H9 (cell line): ENCODE measurements at regions not wholly inside any gene's neighbourhood (a gene's known extent, or its start where the extent isn't known, plus 50 kb on each side); places are given as distances from the start of the nearest gene placed in this dataset.

Source experiments
- DNase-seq: peaks from one replicate; pipeline ENCODE4 v3.0.0-alpha.2; 2017
- H2AFZ ChIP-seq: one replicate; pipeline ENCODE4 v1.6.1; 2013; ENCODE audit warnings: mild to moderate bottlenecking, low read length, control low read depth, moderate library complexity
- H2AK5ac ChIP-seq: 2 replicates; pipeline ENCODE4 v1.6.1; 2013; ENCODE audit warnings: low read length, control low read depth, mixed read lengths; ENCODE audit not compliant: insufficient read length
- H2BK120ac ChIP-seq: one replicate; pipeline ENCODE4 v1.6.1; 2013; ENCODE audit warnings: low read depth, mild to moderate bottlenecking, low read length, control low read depth, inconsistent platforms; ENCODE audit not compliant: poor library complexity, severe bottlenecking
- H2BK12ac ChIP-seq: 2 replicates; pipeline ENCODE4 v1.6.1; 2013; ENCODE audit warnings: low read length, control low read depth, mixed read lengths, low read depth; ENCODE audit not compliant: insufficient read length
- H2BK15ac ChIP-seq: 2 replicates; pipeline ENCODE4 v1.6.1; 2013; ENCODE audit warnings: low read depth, low read length, control low read depth
- H2BK20ac ChIP-seq: one replicate; pipeline ENCODE4 v1.6.1; 2013; ENCODE audit warnings: low read depth, mild to moderate bottlenecking, low read length, control low read depth, inconsistent platforms; ENCODE audit not compliant: poor library complexity, severe bottlenecking
- H2BK5ac ChIP-seq: 2 replicates; pipeline ENCODE4 v1.6.1; 2013; ENCODE audit warnings: low read length, control low read depth, mixed read lengths; ENCODE audit not compliant: insufficient read length
- H3K14ac ChIP-seq: 2 replicates; pipeline ENCODE4 v1.6.1; 2013; ENCODE audit warnings: low read length, control low read depth; ENCODE audit not compliant: insufficient read depth
- H3K18ac ChIP-seq: 2 replicates; pipeline ENCODE4 v1.6.1; 2013; ENCODE audit warnings: low read depth, mild to moderate bottlenecking, mixed read lengths, low read length, control low read depth; ENCODE audit not compliant: insufficient read length
- H3K23ac ChIP-seq: 2 replicates; pipeline ENCODE4 v1.6.1; 2013; ENCODE audit warnings: low read length, control low read depth, mixed read lengths, low read depth; ENCODE audit not compliant: insufficient read length
- H3K23me2 ChIP-seq: 2 replicates; pipeline ENCODE4 v1.6.1; 2013; ENCODE audit warnings: low read depth, mild to moderate bottlenecking, mixed read lengths, low read length, control low read depth; ENCODE audit not compliant: insufficient read length, poor library complexity, severe bottlenecking
- H3K27ac ChIP-seq: 2 replicates; pipeline ENCODE4 v1.5.1; 2013; ENCODE audit warnings: low read length, control low read depth, mixed read lengths, low read depth; ENCODE audit not compliant: insufficient read length
- H3K27me3 ChIP-seq: 2 replicates; pipeline ENCODE4 v1.6.1; 2013; ENCODE audit warnings: low read length, control low read depth, inconsistent platforms; ENCODE audit not compliant: insufficient read depth
- H3K4ac ChIP-seq: 2 replicates; pipeline ENCODE4 v1.6.1; 2013; ENCODE audit warnings: low read depth, mild to moderate bottlenecking, control low read depth, inconsistent platforms, low read length, moderate library complexity
- H3K4me1 ChIP-seq: 2 replicates; pipeline ENCODE4 v1.6.1; 2013; ENCODE audit warnings: low read length, control low read depth, inconsistent platforms; ENCODE audit not compliant: insufficient read depth
- H3K4me2 ChIP-seq: 2 replicates; pipeline ENCODE4 v1.6.1; 2013; ENCODE audit warnings: low read length, control low read depth, mixed read lengths; ENCODE audit not compliant: insufficient read length, insufficient read depth
- H3K56ac ChIP-seq: 2 replicates; pipeline ENCODE4 v1.6.1; 2013; ENCODE audit warnings: low read depth, mild to moderate bottlenecking, mixed read lengths, low read length, control low read depth; ENCODE audit not compliant: insufficient read length
- H3K79me1 ChIP-seq: 2 replicates; pipeline ENCODE4 v1.6.1; 2013; ENCODE audit warnings: low read depth, mild to moderate bottlenecking, moderate library complexity, low read length, control low read depth, inconsistent platforms; ENCODE audit not compliant: insufficient read depth, poor library complexity, severe bottlenecking
- H3K79me2 ChIP-seq: 2 replicates; pipeline ENCODE4 v1.6.1; 2013; ENCODE audit warnings: low read length, control low read depth, inconsistent platforms; ENCODE audit not compliant: insufficient read depth
- H3K9ac ChIP-seq: 2 replicates; pipeline ENCODE4 v1.6.1; 2013; ENCODE audit warnings: low read length, control low read depth, mixed read lengths; ENCODE audit not compliant: insufficient read length; ENCODE audit errors: extremely low read depth
- H3K9me3 ChIP-seq: one replicate; pipeline ENCODE4 v1.6.1; 2013; ENCODE audit warnings: low read depth, low read length, inconsistent platforms; ENCODE audit not compliant: control insufficient read depth
- H3T11ph ChIP-seq: one replicate; pipeline ENCODE4 v1.6.1; 2013; ENCODE audit warnings: mild to moderate bottlenecking, low read length, control low read depth, inconsistent platforms
- H4K20me1 ChIP-seq: one replicate; pipeline ENCODE4 v1.6.1; 2013; ENCODE audit not compliant: control insufficient read depth, insufficient read length, insufficient read depth
- H4K5ac ChIP-seq: 2 replicates; pipeline ENCODE4 v1.6.1; 2013; ENCODE audit warnings: low read depth, mild to moderate bottlenecking, mixed read lengths, low read length, control low read depth; ENCODE audit not compliant: insufficient read length
- H4K8ac ChIP-seq: replicated peaks from 2 replicates; pipeline ENCODE4 v1.6.1; 2013; ENCODE audit warnings: low read length, control low read depth, mixed read lengths, low read depth; ENCODE audit not compliant: insufficient read length
- H4K91ac ChIP-seq: 2 replicates; pipeline ENCODE4 v1.6.1; 2013; ENCODE audit warnings: low read depth, mild to moderate bottlenecking, moderate library complexity, mixed read lengths, low read length, control low read depth; ENCODE audit not compliant: insufficient read length
- H3K27ac Mint-ChIP-seq, 3 experiments: 2 replicates in 2 of 3; 3 replicates in 1 of 3; pipeline ENCODE4 v1.8.0; 2020 to 2021; ENCODE audit warnings: mixed read lengths in 3 of 3, mild to moderate bottlenecking in 1 of 3, moderate library complexity in 1 of 3
- H3K27me3 Mint-ChIP-seq: 2 replicates; pipeline ENCODE4 v1.8.0; 2021; ENCODE audit warnings: low read depth, mild to moderate bottlenecking, moderate library complexity, mixed read lengths
- H3K36me3 Mint-ChIP-seq, 3 experiments: 2 replicates in 2 of 3; 3 replicates in 1 of 3; pipeline ENCODE4 v1.8.0; 2020 to 2021; ENCODE audit warnings: low read depth in 3 of 3, mixed read lengths in 3 of 3; ENCODE audit not compliant: insufficient read depth in 1 of 3
- H3K4me1 Mint-ChIP-seq, 2 experiments: 2 replicates each; pipeline ENCODE4 v1.8.0; 2020; ENCODE audit warnings: mixed read lengths in 2 of 2
- H3K4me3 Mint-ChIP-seq, 2 experiments: 2 replicates in 1 of 2; 3 replicates in 1 of 2; pipeline ENCODE4 v1.8.0; 2020 to 2021; ENCODE audit warnings: mild to moderate bottlenecking in 2 of 2, mixed read lengths in 2 of 2, moderate library complexity in 1 of 2
- H3K9me3 Mint-ChIP-seq, 2 experiments: 2 replicates in 1 of 2; 3 replicates in 1 of 2; pipeline ENCODE4 v1.8.0; 2020; ENCODE audit warnings: mild to moderate bottlenecking in 2 of 2, mixed read lengths in 2 of 2, moderate library complexity in 1 of 2
- WGBS: extraction: QIAGEN DNeasy Blood & Tissue Kit; methylation state at CpG from one replicate; pipeline ENCODE4 v1.1.7; 2013; ENCODE audit warnings: missing lambda C conversion rate, low lambda C conversion rate, mixed read lengths; ENCODE audit not compliant: insufficient read length; ENCODE audit errors: extremely low coverage; 5-methylcytosine and 5-hydroxymethylcytosine counted together
- TF ChIP-seq, protein P1 (sequence below): fragments of 200-600 bp; sonication (generic); conservative IDR thresholded peaks from 3 replicates; pipeline ENCODE4 v1.8.0; 2021; ENCODE audit warnings: antibody characterized with exemption, mild to moderate bottlenecking

GRCh38 chr6:2560917-2561698 lies 189.6 kb downstream of the MYLK4 start:
- H3K79me2 ChIP-seq, result no peaks in the 10 kb centered on the region
- peaks cover 5% of the 10 kb centered on the region; the same call in 1 of the 2 replicates for H3K27me3 Mint-ChIP-seq
- H3K27ac Mint-ChIP-seq, result no peak overlapping the region
- no peak overlapping the region for H3K56ac ChIP-seq
- no peak overlapping the region for H4K91ac ChIP-seq
- no peak overlapping the region for H2BK20ac ChIP-seq
- no peak overlapping the region for H3K23ac ChIP-seq
- H2AK5ac ChIP-seq, result no peak overlapping the region
- DNase-seq, result no peak
- H3K18ac ChIP-seq, result peak overlapping the region; percentile 42
- H4K5ac ChIP-seq, result no peak overlapping the region
- H2BK15ac ChIP-seq, result no peak overlapping the region
- no peak overlapping the region for H4K8ac ChIP-seq
- WGBS, result no CpG with 5 or more reads among the region's 12 CpGs
- H2AFZ ChIP-seq, result no peak overlapping the region
- H2BK5ac ChIP-seq, result no peak overlapping the region
- H2BK120ac ChIP-seq, result no peak overlapping the region
- H3K27ac ChIP-seq, result no peak overlapping the region
- H3K14ac ChIP-seq, result no peak overlapping the region
- TF ChIP-seq, protein P1, sequence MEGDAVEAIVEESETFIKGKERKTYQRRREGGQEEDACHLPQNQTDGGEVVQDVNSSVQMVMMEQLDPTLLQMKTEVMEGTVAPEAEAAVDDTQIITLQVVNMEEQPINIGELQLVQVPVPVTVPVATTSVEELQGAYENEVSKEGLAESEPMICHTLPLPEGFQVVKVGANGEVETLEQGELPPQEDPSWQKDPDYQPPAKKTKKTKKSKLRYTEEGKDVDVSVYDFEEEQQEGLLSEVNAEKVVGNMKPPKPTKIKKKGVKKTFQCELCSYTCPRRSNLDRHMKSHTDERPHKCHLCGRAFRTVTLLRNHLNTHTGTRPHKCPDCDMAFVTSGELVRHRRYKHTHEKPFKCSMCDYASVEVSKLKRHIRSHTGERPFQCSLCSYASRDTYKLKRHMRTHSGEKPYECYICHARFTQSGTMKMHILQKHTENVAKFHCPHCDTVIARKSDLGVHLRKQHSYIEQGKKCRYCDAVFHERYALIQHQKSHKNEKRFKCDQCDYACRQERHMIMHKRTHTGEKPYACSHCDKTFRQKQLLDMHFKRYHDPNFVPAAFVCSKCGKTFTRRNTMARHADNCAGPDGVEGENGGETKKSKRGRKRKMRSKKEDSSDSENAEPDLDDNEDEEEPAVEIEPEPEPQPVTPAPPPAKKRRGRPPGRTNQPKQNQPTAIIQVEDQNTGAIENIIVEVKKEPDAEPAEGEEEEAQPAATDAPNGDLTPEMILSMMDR, result no peak
- peaks cover 16 to 24% of the 10 kb centered on the region in 2 experiments for H3K4me1 Mint-ChIP-seq
- H4K20me1 ChIP-seq, result no peaks in the 10 kb centered on the region
- no peaks in the 10 kb centered on the region for H3K27me3 ChIP-seq
- no peaks in the 10 kb centered on the region for H3K9me3 ChIP-seq
- H3K4ac ChIP-seq, result no peak overlapping the region
- H3K4me3 Mint-ChIP-seq, result no peak overlapping the region
- H3K79me1 ChIP-seq, result no peaks in the 10 kb centered on the region
- H3K23me2 ChIP-seq, result no peaks in the 10 kb centered on the region
- H3T11ph ChIP-seq, result no peak overlapping the region
- no peak overlapping the region for H3K9ac ChIP-seq
- H3K9me3 Mint-ChIP-seq, result no peaks in the 10 kb centered on the region
- H3K4me1 ChIP-seq, result no peaks in the 10 kb centered on the region
- no peak overlapping the region for H2BK12ac ChIP-seq
- no peak overlapping the region for H3K4me2 ChIP-seq
- no peaks in the 10 kb centered on the region; a peak in 1 of 7 replicates for H3K36me3 Mint-ChIP-seq
